Parathyroid adenoma (tissue), 2 donors: ENCODE measurements at regions not wholly inside any gene's neighbourhood (a gene's known extent, or its start where the extent isn't known, plus 50 kb on each side); places are given as distances from the start of the nearest gene placed in this dataset.

Source experiments
- H2AFZ ChIP-seq: fragments of 300-600 bp; sonication (generic); one replicate; pipeline ENCODE4 v1.7.0; 2017; ENCODE audit warnings: antibody characterized with exemption, mild to moderate bottlenecking
- H3K27ac ChIP-seq: fragments of 300-600 bp; sonication (generic); one replicate; pipeline ENCODE4 v1.7.0; 2017
- H3K27me3 ChIP-seq: fragments of 300-600 bp; sonication (generic); one replicate; pipeline ENCODE4 v1.7.0; 2017; ENCODE audit warnings: low read length; ENCODE audit not compliant: control insufficient read depth, insufficient read depth
- H3K36me3 ChIP-seq: fragments of 300-600 bp; sonication (generic); one replicate; pipeline ENCODE4 v1.7.0; 2017; ENCODE audit warnings: low read length; ENCODE audit not compliant: control insufficient read depth, insufficient read depth
- H3K4me1 ChIP-seq: fragments of 300-600 bp; sonication (generic); one replicate; pipeline ENCODE4 v1.7.0; 2017; ENCODE audit warnings: control low read depth
- H3K4me2 ChIP-seq: fragments of 300-600 bp; sonication (generic); one replicate; pipeline ENCODE4 v1.7.0; 2017; ENCODE audit warnings: low read length
- H3K4me3 ChIP-seq: fragments of 300-600 bp; sonication (generic); one replicate; pipeline ENCODE4 v1.7.0; 2017; ENCODE audit warnings: low read depth, low read length
- H3K79me2 ChIP-seq: fragments of 300-600 bp; sonication (generic); one replicate; pipeline ENCODE4 v1.7.0; 2017; ENCODE audit warnings: control low read depth
- H3K9ac ChIP-seq: fragments of 300-600 bp; sonication (generic); one replicate; pipeline ENCODE4 v1.7.0; 2017; ENCODE audit warnings: mild to moderate bottlenecking
- H3K9me3 ChIP-seq: fragments of 300-600 bp; sonication (generic); one replicate; pipeline ENCODE4 v1.7.0; 2017; ENCODE audit warnings: low read length; ENCODE audit not compliant: control insufficient read depth
- TF ChIP-seq, protein P1 (sequence below): fragments of 300-600 bp; sonication (generic); IDR thresholded peaks from one replicate; pipeline ENCODE4 v1.7.0; 2017; ENCODE audit warnings: antibody characterized with exemption, mild to moderate bottlenecking
- donor health status: primary hyperparathyroidism.

DNA sequence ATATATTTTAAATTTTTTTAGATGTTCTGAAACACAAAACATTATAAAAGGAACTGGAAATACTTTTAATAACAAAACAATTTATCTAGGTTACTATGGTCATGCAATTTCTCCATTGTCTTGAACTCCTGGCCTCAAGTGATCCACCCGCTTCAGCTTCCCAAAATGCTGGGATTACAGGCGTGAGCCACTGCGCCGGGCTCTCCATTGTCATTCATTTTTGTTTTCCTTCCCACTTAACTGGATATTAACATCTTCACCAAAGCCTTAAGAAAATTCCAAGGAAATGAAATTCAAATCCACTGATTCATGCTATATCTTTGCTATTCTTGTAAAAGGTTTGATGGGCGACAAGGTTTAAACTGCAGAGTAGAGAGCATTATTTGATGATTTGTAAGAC lies 279.5 kb upstream of the PKN2 start:
- H3K36me3 ChIP-seq = no peaks in the 10 kb centered on the region
- no peaks in the 10 kb centered on the region for H3K27me3 ChIP-seq
- H3K79me2 ChIP-seq = no peaks in the 10 kb centered on the region
- H3K27ac ChIP-seq = no peak overlapping the region
- TF ChIP-seq, protein P1, sequence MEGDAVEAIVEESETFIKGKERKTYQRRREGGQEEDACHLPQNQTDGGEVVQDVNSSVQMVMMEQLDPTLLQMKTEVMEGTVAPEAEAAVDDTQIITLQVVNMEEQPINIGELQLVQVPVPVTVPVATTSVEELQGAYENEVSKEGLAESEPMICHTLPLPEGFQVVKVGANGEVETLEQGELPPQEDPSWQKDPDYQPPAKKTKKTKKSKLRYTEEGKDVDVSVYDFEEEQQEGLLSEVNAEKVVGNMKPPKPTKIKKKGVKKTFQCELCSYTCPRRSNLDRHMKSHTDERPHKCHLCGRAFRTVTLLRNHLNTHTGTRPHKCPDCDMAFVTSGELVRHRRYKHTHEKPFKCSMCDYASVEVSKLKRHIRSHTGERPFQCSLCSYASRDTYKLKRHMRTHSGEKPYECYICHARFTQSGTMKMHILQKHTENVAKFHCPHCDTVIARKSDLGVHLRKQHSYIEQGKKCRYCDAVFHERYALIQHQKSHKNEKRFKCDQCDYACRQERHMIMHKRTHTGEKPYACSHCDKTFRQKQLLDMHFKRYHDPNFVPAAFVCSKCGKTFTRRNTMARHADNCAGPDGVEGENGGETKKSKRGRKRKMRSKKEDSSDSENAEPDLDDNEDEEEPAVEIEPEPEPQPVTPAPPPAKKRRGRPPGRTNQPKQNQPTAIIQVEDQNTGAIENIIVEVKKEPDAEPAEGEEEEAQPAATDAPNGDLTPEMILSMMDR = no peak
- no peak overlapping the region for H3K4me3 ChIP-seq
- H2AFZ ChIP-seq = no peak overlapping the region
- H3K4me1 ChIP-seq = no peaks in the 10 kb centered on the region
- no peak overlapping the region for H3K4me2 ChIP-seq
- no peak overlapping the region for H3K9ac ChIP-seq
- no peaks in the 10 kb centered on the region for H3K9me3 ChIP-seq

DNA sequence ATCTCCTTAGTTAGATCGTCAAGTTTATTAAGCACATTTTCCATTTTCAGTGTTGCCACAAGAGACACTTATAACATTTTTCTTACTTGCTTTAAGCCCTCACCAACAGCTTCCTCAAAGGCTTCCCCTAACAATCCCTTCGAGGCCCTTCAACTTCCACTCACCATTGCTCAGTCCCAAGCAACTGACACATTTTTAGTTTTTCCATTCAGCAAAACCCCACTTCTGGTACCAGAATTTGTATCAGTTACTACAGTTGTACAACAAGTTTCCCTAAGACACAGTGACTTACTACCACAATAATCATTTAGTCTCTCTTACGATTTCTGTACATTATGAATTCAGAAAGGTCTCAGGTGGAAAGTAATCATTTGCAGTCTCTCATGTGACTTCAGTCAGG lies 276.8 kb upstream of the PKN2 start:
- Histone ChIP-seq H2AFZ (no peak overlapping the region), H3K36me3 (no peaks in the 10 kb centered on the region), H3K79me2 (no peaks in the 10 kb centered on the region), H3K27me3 (no peaks in the 10 kb centered on the region), H3K4me2 (no peak overlapping the region), H3K9me3 (no peaks in the 10 kb centered on the region), H3K4me1 (no peaks in the 10 kb centered on the region), H3K27ac (no peak overlapping the region), H3K4me3 (no peak overlapping the region), H3K9ac (no peak overlapping the region)
- TF ChIP-seq, protein P1 = no peak

DNA sequence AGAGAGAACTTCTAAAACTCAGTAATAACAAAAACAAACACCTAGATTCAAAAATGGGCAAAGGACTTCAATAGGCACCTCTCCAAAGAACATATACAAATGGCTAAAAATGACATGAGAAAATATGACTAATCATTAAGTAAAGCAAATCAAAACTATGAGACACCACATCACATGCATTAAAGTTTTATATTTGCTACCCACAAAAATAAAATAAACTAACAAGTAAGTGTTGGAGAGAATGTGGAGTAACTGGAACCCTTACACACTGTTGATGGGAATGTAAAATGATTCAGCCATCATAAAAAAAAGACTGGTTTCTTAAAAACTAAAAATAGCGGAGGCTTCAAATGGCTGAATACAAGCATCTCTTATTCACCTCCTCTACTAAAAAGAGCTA lies 262.1 kb upstream of the PKN2 start:
- Histone ChIP-seq H3K27me3 (no peaks in the 10 kb centered on the region), H3K79me2 (no peaks in the 10 kb centered on the region), H3K9ac (no peak overlapping the region), H3K4me2 (no peak overlapping the region), H3K9me3 (peaks cover 3% of the 10 kb centered on the region), H2AFZ (no peak overlapping the region), H3K4me3 (no peak overlapping the region), H3K36me3 (no peaks in the 10 kb centered on the region), H3K4me1 (no peaks in the 10 kb centered on the region), H3K27ac (no peak overlapping the region)
- TF ChIP-seq, protein P1 = no peak

DNA sequence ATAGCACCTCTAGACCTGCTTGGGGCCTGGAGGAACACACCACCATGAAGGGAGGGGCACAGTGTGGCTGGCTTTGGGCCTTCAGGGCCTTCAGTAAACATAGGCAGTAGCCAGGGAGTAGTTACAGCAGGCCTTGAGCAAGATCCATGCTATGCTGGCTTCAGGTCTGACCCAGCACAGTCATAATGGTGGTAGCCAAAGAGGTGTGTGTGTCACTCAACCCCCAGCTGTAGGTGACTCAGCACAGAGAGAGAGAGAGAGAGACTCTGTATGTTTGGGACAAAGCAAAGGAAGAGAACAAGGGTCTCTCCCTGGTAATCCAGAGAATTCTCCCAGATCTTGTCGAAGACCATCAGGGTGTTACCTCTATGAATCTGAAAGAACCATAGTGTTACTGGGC lies 250.5 kb upstream of the PKN2 start:
- no peak overlapping the region for H3K4me2 ChIP-seq
- no peaks in the 10 kb centered on the region for H3K36me3 ChIP-seq
- no peak overlapping the region for H3K4me3 ChIP-seq
- H2AFZ ChIP-seq = no peak overlapping the region
- no peaks in the 10 kb centered on the region for H3K79me2 ChIP-seq
- TF ChIP-seq, protein P1 = no peak
- no peaks in the 10 kb centered on the region for H3K4me1 ChIP-seq
- no peak overlapping the region for H3K27ac ChIP-seq
- no peak overlapping the region for H3K9ac ChIP-seq
- no peaks in the 10 kb centered on the region for H3K9me3 ChIP-seq
- no peaks in the 10 kb centered on the region for H3K27me3 ChIP-seq

DNA sequence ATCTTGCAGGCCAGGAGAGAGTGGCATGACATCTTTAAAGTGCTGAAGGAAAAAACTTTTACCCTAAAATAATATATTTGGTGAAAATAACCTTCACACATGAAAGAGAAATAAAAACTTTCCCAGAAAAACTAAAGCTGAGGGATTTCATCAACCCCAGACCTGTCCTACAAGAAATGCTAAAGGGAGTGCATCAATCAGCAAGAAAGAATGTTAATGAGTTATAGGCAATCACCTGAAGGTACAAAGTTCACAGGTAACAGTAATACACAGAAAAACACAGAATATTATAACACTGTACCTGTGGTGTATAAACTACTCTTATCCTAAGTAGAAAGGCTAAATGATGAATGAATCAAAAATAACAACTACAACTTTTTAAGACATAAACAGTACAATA lies 249.2 kb upstream of the PKN2 start:
- H3K79me2 ChIP-seq = no peaks in the 10 kb centered on the region
- no peak overlapping the region for H3K27ac ChIP-seq
- TF ChIP-seq, protein P1 = no peak
- H3K27me3 ChIP-seq = no peaks in the 10 kb centered on the region
- H3K9me3 ChIP-seq = no peaks in the 10 kb centered on the region
- no peak overlapping the region for H2AFZ ChIP-seq
- no peak overlapping the region for H3K4me3 ChIP-seq
- H3K9ac ChIP-seq = no peak overlapping the region
- no peaks in the 10 kb centered on the region for H3K4me1 ChIP-seq
- H3K4me2 ChIP-seq = no peak overlapping the region
- no peaks in the 10 kb centered on the region for H3K36me3 ChIP-seq
